ENCODE measurements at regions not wholly inside any gene's neighbourhood (a gene's known extent, or its start where the extent isn't known, plus 50 kb on each side); places are given as distances from the start of the nearest gene placed in this dataset.

DNA sequence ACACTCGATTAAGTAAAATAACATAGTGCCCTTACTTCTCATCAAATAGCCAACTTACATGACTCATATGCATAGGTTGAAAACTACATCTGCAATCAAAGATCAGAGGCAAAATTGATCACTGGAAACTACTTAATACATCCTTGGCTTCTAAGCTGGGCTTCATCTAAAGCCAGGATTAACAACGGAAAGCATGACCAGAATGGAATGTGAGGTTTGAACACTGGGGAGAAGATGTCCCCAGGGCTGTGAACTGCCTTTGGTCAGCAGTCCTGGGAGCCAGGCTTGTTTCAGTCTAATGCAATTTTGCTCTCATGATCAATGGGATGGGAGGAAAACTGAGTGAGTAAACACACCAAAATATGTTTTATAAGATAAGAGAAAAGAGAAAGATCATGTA lies 192.5 kb upstream of the TTC29 start:
- Mint-ChIP-seq H3K27ac (no peak overlapping the region; a peak in 1 of 7 replicates), H3K27me3 (ENCODE audit: low read depth) (no peaks in the 10 kb centered on the region; the same call in none of the 2 replicates), H3K9me3 (no peaks in the 10 kb centered on the region), H3K4me1 (peaks cover 6% of the 10 kb centered on the region in 2 experiments; a peak in 3 of 4 replicates), H3K36me3 (ENCODE audit: insufficient read depth in 1 of 3, low read depth in 3 of 3) (peaks cover 0 to 2% (median 0%) of the 10 kb centered on the region in 3 experiments; a peak in 1 of 7 replicates), H3K4me3 (no peak overlapping the region)
- Histone ChIP-seq H3K4ac (ENCODE audit: low read depth, low read length) (no peak overlapping the region), H3K4me1 (ENCODE audit: insufficient read depth, low read length) (no peaks in the 10 kb centered on the region), H2BK12ac (ENCODE audit: insufficient read length, low read depth, low read length) (no peak overlapping the region), H4K20me1 (ENCODE audit: control insufficient read depth, insufficient read depth, insufficient read length) (no peaks in the 10 kb centered on the region), H4K8ac (replicated peaks; ENCODE audit: insufficient read length, low read depth, low read length) (no peak overlapping the region), H3K23me2 (ENCODE audit: insufficient read length, low read depth, low read length, poor library complexity, severe bottlenecking) (no peaks in the 10 kb centered on the region), H3K79me2 (ENCODE audit: insufficient read depth, low read length) (no peaks in the 10 kb centered on the region), H3K18ac (ENCODE audit: insufficient read length, low read depth, low read length) (no peak overlapping the region), H2BK5ac (ENCODE audit: insufficient read length, low read length) (no peak overlapping the region), H4K5ac (ENCODE audit: insufficient read length, low read depth, low read length) (no peak overlapping the region), H3K56ac (ENCODE audit: insufficient read length, low read depth, low read length) (no peak overlapping the region), H3K14ac (ENCODE audit: insufficient read depth, low read length) (no peak overlapping the region), H2BK120ac (ENCODE audit: low read depth, low read length, poor library complexity, severe bottlenecking) (no peak overlapping the region), H3K9ac (ENCODE audit: extremely low read depth, insufficient read length, low read length) (no peak overlapping the region), H3K79me1 (ENCODE audit: insufficient read depth, low read depth, low read length, poor library complexity, severe bottlenecking) (no peaks in the 10 kb centered on the region), H3K27me3 (ENCODE audit: insufficient read depth, low read length) (no peaks in the 10 kb centered on the region), H2BK15ac (ENCODE audit: low read depth, low read length) (no peak overlapping the region), H4K91ac (ENCODE audit: insufficient read length, low read depth, low read length) (no peak overlapping the region), H3K4me2 (ENCODE audit: insufficient read depth, insufficient read length, low read length) (no peak overlapping the region), H3K27ac (ENCODE audit: insufficient read length, low read depth, low read length) (no peak overlapping the region), H2AK5ac (ENCODE audit: insufficient read length, low read length) (no peak overlapping the region), H2AFZ (ENCODE audit: low read length) (no peak overlapping the region), H3K23ac (ENCODE audit: insufficient read length, low read depth, low read length) (no peak overlapping the region), H3K9me3 (ENCODE audit: control insufficient read depth, low read depth, low read length) (no peaks in the 10 kb centered on the region), H2BK20ac (ENCODE audit: low read depth, low read length, poor library complexity, severe bottlenecking) (no peak overlapping the region), H3T11ph (ENCODE audit: low read length) (no peak overlapping the region)
- TF ChIP-seq, protein P1, sequence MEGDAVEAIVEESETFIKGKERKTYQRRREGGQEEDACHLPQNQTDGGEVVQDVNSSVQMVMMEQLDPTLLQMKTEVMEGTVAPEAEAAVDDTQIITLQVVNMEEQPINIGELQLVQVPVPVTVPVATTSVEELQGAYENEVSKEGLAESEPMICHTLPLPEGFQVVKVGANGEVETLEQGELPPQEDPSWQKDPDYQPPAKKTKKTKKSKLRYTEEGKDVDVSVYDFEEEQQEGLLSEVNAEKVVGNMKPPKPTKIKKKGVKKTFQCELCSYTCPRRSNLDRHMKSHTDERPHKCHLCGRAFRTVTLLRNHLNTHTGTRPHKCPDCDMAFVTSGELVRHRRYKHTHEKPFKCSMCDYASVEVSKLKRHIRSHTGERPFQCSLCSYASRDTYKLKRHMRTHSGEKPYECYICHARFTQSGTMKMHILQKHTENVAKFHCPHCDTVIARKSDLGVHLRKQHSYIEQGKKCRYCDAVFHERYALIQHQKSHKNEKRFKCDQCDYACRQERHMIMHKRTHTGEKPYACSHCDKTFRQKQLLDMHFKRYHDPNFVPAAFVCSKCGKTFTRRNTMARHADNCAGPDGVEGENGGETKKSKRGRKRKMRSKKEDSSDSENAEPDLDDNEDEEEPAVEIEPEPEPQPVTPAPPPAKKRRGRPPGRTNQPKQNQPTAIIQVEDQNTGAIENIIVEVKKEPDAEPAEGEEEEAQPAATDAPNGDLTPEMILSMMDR (conservative IDR thresholded peaks at IDR 0.05): no peak
- no peak for DNase-seq
- no CpG with 5 or more reads among the region's 2 CpGs for WGBS (ENCODE audit: extremely low coverage, insufficient read length, low lambda C conversion rate)

Measured in H9 (cell line).